ENCODE measurements at regions not wholly inside any gene's neighbourhood (a gene's known extent, or its start where the extent isn't known, plus 50 kb on each side); places are given as distances from the start of the nearest gene placed in this dataset.
"Not testable (repeated sequence)": the region's sequence is repeated elsewhere in the genome, so short reads cannot be mapped to it uniquely, and the experiment has no call there.

DNA sequence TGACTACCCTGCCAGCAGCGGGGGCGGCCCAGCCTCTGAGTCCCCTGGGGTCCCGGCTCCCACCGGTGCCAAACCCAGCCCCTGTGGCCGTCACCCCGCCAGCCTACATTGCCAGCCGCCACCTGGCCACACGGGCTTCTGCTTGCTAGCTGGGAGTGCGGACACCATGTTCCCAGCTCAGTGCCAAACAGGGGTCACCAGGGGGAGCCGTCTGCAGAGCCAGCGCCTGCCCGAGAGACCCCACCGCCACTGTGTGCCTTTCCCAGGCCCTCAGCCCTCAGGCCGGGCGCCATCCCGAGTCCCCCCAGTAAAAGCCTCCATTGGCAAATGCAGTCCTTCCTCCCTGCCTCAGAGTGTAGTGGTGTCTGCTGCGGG is 3026.8 kb upstream of the TEKT4 start:
- TF ChIP-seq, protein P1, sequence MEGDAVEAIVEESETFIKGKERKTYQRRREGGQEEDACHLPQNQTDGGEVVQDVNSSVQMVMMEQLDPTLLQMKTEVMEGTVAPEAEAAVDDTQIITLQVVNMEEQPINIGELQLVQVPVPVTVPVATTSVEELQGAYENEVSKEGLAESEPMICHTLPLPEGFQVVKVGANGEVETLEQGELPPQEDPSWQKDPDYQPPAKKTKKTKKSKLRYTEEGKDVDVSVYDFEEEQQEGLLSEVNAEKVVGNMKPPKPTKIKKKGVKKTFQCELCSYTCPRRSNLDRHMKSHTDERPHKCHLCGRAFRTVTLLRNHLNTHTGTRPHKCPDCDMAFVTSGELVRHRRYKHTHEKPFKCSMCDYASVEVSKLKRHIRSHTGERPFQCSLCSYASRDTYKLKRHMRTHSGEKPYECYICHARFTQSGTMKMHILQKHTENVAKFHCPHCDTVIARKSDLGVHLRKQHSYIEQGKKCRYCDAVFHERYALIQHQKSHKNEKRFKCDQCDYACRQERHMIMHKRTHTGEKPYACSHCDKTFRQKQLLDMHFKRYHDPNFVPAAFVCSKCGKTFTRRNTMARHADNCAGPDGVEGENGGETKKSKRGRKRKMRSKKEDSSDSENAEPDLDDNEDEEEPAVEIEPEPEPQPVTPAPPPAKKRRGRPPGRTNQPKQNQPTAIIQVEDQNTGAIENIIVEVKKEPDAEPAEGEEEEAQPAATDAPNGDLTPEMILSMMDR (conservative IDR thresholded peaks at IDR 0.05; ENCODE audit: low read depth, low read length), result not testable (repeated sequence)
- TF ChIP-seq EZH2 (IDR thresholded peaks at IDR 0.05; ENCODE audit: borderline replicate concordance, low read depth, low read length, poor library complexity, severe bottlenecking), result not testable (repeated sequence)
